ENCODE measurements at regions not wholly inside any gene's neighbourhood (a gene's known extent, or its start where the extent isn't known, plus 50 kb on each side); places are given as distances from the start of the nearest gene placed in this dataset.
"Not testable (repeated sequence)": the region's sequence is repeated elsewhere in the genome, so short reads cannot be mapped to it uniquely, and the experiment has no call there.

DNA sequence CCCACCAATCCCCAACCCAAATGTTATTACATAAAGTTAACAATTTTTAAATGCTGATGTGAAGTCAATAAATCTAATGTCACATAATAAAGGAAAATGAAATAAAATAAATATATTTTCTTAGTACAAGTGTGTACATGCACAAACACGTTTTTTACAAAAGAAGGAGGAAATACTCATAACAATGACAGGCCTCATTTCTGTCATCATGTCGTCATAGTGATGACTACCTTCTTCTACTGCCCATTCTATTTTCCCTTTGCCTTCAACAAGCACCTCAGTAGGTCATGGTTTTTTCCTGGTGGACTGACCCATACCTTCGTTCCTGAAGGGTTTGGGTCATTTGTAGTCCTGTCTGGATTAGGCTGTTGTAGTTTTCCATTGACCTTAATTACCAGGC is 185.3 kb upstream of the IPO5 start:
- intact Hi-C loops (cut with DNase I) = no loop called here
- peaks cover 0 to 2% (median 0%) of the 10 kb centered on the region in 3 donors for H3K9me3 ChIP-seq (ENCODE audit: control insufficient read depth in 2 of 3, insufficient read depth in 1 of 3, low read length in 3 of 3)
- H3K4me1 ChIP-seq (ENCODE audit: control insufficient read depth in 2 of 3, insufficient read depth in 2 of 3, low read depth in 1 of 3, low read length in 3 of 3) = no peaks in the 10 kb centered on the region
- DNase-seq (no peak), FAIRE-seq (no peak)
- TF ChIP-seq, protein P1, sequence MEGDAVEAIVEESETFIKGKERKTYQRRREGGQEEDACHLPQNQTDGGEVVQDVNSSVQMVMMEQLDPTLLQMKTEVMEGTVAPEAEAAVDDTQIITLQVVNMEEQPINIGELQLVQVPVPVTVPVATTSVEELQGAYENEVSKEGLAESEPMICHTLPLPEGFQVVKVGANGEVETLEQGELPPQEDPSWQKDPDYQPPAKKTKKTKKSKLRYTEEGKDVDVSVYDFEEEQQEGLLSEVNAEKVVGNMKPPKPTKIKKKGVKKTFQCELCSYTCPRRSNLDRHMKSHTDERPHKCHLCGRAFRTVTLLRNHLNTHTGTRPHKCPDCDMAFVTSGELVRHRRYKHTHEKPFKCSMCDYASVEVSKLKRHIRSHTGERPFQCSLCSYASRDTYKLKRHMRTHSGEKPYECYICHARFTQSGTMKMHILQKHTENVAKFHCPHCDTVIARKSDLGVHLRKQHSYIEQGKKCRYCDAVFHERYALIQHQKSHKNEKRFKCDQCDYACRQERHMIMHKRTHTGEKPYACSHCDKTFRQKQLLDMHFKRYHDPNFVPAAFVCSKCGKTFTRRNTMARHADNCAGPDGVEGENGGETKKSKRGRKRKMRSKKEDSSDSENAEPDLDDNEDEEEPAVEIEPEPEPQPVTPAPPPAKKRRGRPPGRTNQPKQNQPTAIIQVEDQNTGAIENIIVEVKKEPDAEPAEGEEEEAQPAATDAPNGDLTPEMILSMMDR (IDR thresholded peaks at IDR 0.05; ENCODE audit: borderline replicate concordance, extremely low read depth, insufficient read depth) = no peak
- no peaks in the 10 kb centered on the region for H3K27me3 ChIP-seq (ENCODE audit: control insufficient read depth, insufficient read depth, low read length)
- no peak overlapping the region for H3K27ac ChIP-seq (ENCODE audit: low read depth in 2 of 2, low read length in 2 of 2)
- no peak overlapping the region for H3K9ac ChIP-seq (ENCODE audit: low read length in 3 of 3)
- H3K36me3 ChIP-seq (ENCODE audit: control insufficient read depth in 2 of 3, insufficient read depth in 3 of 3, low read length in 3 of 3) = no peaks in the 10 kb centered on the region
- no peak overlapping the region for H3K4me3 ChIP-seq (ENCODE audit: low read length in 3 of 3)

DNA sequence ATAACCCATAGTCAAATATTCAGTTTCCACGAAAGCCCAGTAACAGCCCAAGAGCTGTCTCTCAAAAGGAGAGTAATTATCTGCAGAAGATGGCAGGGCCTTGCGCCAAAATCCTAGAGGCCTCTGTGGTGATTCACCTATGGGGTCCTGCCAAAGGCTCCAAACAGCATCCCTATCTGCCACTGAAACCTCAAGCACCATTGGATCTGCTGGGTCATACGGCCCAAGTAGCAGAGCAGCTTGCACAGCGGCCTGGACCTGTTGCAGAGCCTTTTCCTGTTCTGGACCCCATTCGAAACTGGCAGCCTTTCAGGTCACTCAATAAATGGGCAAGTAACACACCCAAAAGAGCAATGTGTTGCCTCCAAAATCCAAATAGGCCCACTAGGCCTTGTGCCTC is 183.2 kb upstream of the IPO5 start:
- H3K4me3 ChIP-seq (ENCODE audit: low read length in 3 of 3); H3K27ac ChIP-seq (ENCODE audit: low read depth in 2 of 2, low read length in 2 of 2); DNase-seq; H3K27me3 ChIP-seq (ENCODE audit: control insufficient read depth, insufficient read depth, low read length); H3K36me3 ChIP-seq (ENCODE audit: control insufficient read depth in 2 of 3, insufficient read depth in 3 of 3, low read length in 3 of 3); H3K4me1 ChIP-seq (ENCODE audit: control insufficient read depth in 2 of 3, insufficient read depth in 2 of 3, low read depth in 1 of 3, low read length in 3 of 3); H3K9me3 ChIP-seq (ENCODE audit: control insufficient read depth in 2 of 3, insufficient read depth in 1 of 3, low read length in 3 of 3); H3K9ac ChIP-seq (ENCODE audit: low read length in 3 of 3); intact Hi-C loops (cut with DNase I); FAIRE-seq: not testable (repeated sequence)

DNA sequence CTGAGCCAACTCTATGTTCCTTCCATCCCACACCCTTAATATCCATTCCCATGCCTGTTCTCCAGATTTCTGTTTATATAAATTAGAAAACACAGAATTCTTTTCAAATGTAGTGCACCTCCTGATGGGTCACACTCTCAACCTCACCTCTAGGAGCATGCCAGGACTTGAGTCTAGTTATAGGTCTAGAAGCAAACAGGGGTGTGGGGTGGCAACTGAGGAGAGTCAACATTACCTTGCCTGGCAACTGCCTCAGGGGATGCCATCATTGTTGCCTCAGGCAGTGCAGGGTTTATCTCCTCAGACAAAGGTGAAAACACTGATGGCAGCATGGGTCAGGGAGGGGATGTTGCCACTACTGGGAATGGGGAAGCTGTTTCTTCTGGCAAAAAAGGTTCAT is 181.0 kb upstream of the IPO5 start:
- H3K27me3 ChIP-seq (ENCODE audit: control insufficient read depth, insufficient read depth, low read length); intact Hi-C loops (cut with DNase I); H3K36me3 ChIP-seq (ENCODE audit: control insufficient read depth in 2 of 3, insufficient read depth in 3 of 3, low read length in 3 of 3); FAIRE-seq; H3K9ac ChIP-seq (ENCODE audit: low read length in 3 of 3); H3K4me3 ChIP-seq (ENCODE audit: low read length in 3 of 3); H3K27ac ChIP-seq (ENCODE audit: low read depth in 2 of 2, low read length in 2 of 2); DNase-seq; H3K9me3 ChIP-seq (ENCODE audit: control insufficient read depth in 2 of 3, insufficient read depth in 1 of 3, low read length in 3 of 3); H3K4me1 ChIP-seq (ENCODE audit: control insufficient read depth in 2 of 3, insufficient read depth in 2 of 3, low read depth in 1 of 3, low read length in 3 of 3): not testable (repeated sequence)

DNA sequence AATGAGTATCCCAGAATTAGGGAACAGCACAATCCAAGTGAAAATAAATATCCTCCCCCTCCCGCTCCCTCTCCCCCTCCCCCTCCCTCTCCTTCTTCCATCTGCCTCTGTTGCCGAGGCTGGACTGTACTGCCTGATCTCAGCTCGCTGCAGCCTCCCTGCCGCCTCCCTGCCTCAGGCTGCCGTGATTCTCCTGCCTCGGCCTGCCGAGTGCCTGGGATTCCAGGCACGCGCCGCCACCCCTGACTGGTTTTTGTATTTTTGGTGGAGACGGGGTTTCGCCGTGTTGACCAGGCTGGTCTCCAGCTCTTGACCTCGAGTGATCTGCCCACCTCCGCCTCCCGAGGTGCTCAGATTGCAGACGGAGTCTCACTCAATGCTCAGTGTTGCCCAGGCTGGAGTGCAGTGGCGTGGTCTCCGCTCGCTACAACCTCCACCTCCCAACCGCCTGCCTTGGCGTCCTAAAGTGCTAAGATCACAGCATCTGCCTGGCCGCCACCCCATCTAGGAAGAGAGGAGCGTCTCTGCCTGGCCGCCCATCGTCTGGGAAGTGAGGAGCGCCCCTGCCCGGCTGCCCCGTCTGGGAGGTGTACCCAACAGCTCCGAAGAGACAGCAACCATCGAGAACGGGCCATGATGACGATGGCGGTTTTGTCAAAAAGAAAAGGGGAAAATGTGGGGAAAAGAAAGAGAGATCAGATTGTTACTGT is 178.9 kb upstream of the IPO5 start:
- H3K4me1 ChIP-seq (ENCODE audit: control insufficient read depth in 2 of 3, insufficient read depth in 2 of 3, low read depth in 1 of 3, low read length in 3 of 3); DNase-seq; H3K27ac ChIP-seq (ENCODE audit: low read depth in 2 of 2, low read length in 2 of 2); H3K4me3 ChIP-seq (ENCODE audit: low read length in 3 of 3); FAIRE-seq; intact Hi-C loops (cut with DNase I); H3K27me3 ChIP-seq (ENCODE audit: control insufficient read depth, insufficient read depth, low read length); H3K36me3 ChIP-seq (ENCODE audit: control insufficient read depth in 2 of 3, insufficient read depth in 3 of 3, low read length in 3 of 3); H3K9me3 ChIP-seq (ENCODE audit: control insufficient read depth in 2 of 3, insufficient read depth in 1 of 3, low read length in 3 of 3); H3K9ac ChIP-seq (ENCODE audit: low read length in 3 of 3): not testable (repeated sequence)

DNA sequence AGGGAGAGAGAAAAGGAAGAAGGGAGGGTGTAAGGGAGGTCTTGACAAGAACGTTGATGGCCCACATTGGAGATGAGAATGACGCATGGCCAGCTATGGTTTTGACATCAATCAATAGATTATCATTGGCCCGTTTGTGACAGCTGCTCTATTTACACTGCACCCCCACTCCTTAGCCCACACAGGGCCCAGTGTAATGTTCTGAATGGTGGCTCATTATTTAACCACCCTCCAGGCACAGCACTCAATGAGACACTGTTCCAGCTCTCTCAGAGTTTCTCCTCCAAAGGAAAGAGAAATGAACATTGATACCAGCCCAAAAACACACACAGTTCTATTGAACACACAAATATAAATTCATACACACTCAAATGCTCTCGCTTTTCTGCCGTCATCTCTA is 173.0 kb upstream of the IPO5 start:
- no peak overlapping the region for H3K4me3 ChIP-seq (ENCODE audit: low read length in 3 of 3)
- H3K36me3 ChIP-seq (ENCODE audit: control insufficient read depth in 2 of 3, insufficient read depth in 3 of 3, low read length in 3 of 3) = no peaks in the 10 kb centered on the region
- DNase-seq (no peak), FAIRE-seq (no peak)
- peaks cover 0 to 8% (median 3%) of the 10 kb centered on the region in 3 donors for H3K9me3 ChIP-seq (ENCODE audit: control insufficient read depth in 2 of 3, insufficient read depth in 1 of 3, low read length in 3 of 3)
- H3K9ac ChIP-seq (ENCODE audit: low read length in 3 of 3) = no peak overlapping the region
- no peaks in the 10 kb centered on the region for H3K4me1 ChIP-seq (ENCODE audit: control insufficient read depth in 2 of 3, insufficient read depth in 2 of 3, low read depth in 1 of 3, low read length in 3 of 3)
- TF ChIP-seq, protein P1 (IDR thresholded peaks at IDR 0.05; ENCODE audit: borderline replicate concordance, extremely low read depth, insufficient read depth) = no peak
- H3K27me3 ChIP-seq (ENCODE audit: control insufficient read depth, insufficient read depth, low read length) = no peaks in the 10 kb centered on the region
- H3K27ac ChIP-seq (ENCODE audit: low read depth in 2 of 2, low read length in 2 of 2) = no peak overlapping the region
- intact Hi-C loops (cut with DNase I) = no loop called here

All from kidney (tissue), 13 donors.